PC-3 (cell line): ENCODE measurements at regions not wholly inside any gene's neighbourhood (a gene's known extent, or its start where the extent isn't known, plus 50 kb on each side); places are given as distances from the start of the nearest gene placed in this dataset.

Experiments
- ATAC-seq: fragments of 200-7000 bp; cut with Tn5 transposase; 2 replicates; pipeline ENCODE4 v1.9.1; 2020; ENCODE audit warnings: mild to moderate bottlenecking, moderate library complexity
- BruUV-seq: library from RNA; stranded (reverse); fragments of 400-500 nt; replicated peaks from 2 replicates; lab custom pipeline; 2021; lab: Mats Ljungman, UMichigan
- CTCF ChIA-PET: fragments of 300-600 bp; sonication (Branson Sonifier 250); formaldehyde crosslinking; loops from one replicate; lab custom pipeline; 2022; ENCODE audit warnings: antibody characterized with exemption; lab: Charles Lee
- POLR2A ChIA-PET: fragments of 300-600 bp; sonication (Branson Sonifier 250); formaldehyde crosslinking; loops from one replicate; lab custom pipeline; 2022; ENCODE audit warnings: antibody characterized with exemption; ENCODE audit not compliant: unreplicated experiment; lab: Charles Lee
- DNase-seq: peaks from one replicate; pipeline ENCODE4 v3.0.0-alpha.2; 2015
- H2AFZ ChIP-seq: fragments of 300-600 bp; sonication (generic); 2 replicates; pipeline ENCODE4 v1.6.0; 2016; ENCODE audit warnings: antibody characterized with exemption, low read length
- H3F3A ChIP-seq: fragments of 300-600 bp; sonication (generic); one replicate; pipeline ENCODE4 v1.6.0; 2017; ENCODE audit warnings: antibody characterized with exemption, low read length, control low read depth, mild to moderate bottlenecking; ENCODE audit not compliant: unreplicated experiment
- H3K27ac ChIP-seq: fragments of 300-600 bp; sonication (generic); 2 replicates; pipeline ENCODE4 v1.5.1; 2016; ENCODE audit warnings: mild to moderate bottlenecking, low read length
- H3K27me3 ChIP-seq: fragments of 300-600 bp; sonication (generic); 2 replicates; pipeline ENCODE4 v1.6.1; 2016; ENCODE audit warnings: low read length, mixed read lengths
- H3K36me3 ChIP-seq: fragments of 300-600 bp; sonication (generic); 2 replicates; pipeline ENCODE4 v1.6.1; 2016; ENCODE audit warnings: low read depth, mixed run types, low read length, mixed read lengths
- H3K4me1 ChIP-seq: fragments of 300-600 bp; sonication (generic); 2 replicates; pipeline ENCODE4 v1.5.1; 2016; ENCODE audit warnings: low read length; ENCODE audit not compliant: insufficient read depth
- H3K4me2 ChIP-seq: fragments of 300-600 bp; sonication (generic); 2 replicates; pipeline ENCODE4 v1.6.0; 2016; ENCODE audit warnings: low read length
- H3K4me3 ChIP-seq: fragments of 300-600 bp; sonication (generic); 2 replicates; pipeline ENCODE4 v1.5.1; 2016; ENCODE audit warnings: mild to moderate bottlenecking, low read length, mixed read lengths
- H3K79me2 ChIP-seq: fragments of 300-600 bp; sonication (generic); 2 replicates; pipeline ENCODE4 v1.6.1; 2017; ENCODE audit warnings: low read length, mixed read lengths
- H3K9ac ChIP-seq: fragments of 300-600 bp; sonication (generic); 2 replicates; pipeline ENCODE4 v1.6.0; 2016; ENCODE audit warnings: mild to moderate bottlenecking, low read length
- H3K9me2 ChIP-seq: fragments of 300-600 bp; sonication (generic); replicated peaks from 2 replicates; pipeline ENCODE4 v1.6.1; 2016; ENCODE audit warnings: mixed run types, low read length, mixed read lengths
- H3K9me3 ChIP-seq: fragments of 300-600 bp; sonication (generic); 2 replicates; pipeline ENCODE4 v1.6.1; 2016; ENCODE audit warnings: low read length, mixed read lengths
- H4K20me1 ChIP-seq: fragments of 300-600 bp; sonication (generic); 2 replicates; pipeline ENCODE4 v1.6.1; 2016; ENCODE audit warnings: low read length, mixed read lengths
- CTCF ChIP-seq: fragments of 300-600 bp; sonication (generic); conservative IDR thresholded peaks from 2 replicates; pipeline ENCODE4 v1.5.1; 2017; ENCODE audit warnings: antibody characterized with exemption, low read depth, mild to moderate bottlenecking, low read length
- EZH2 ChIP-seq: fragments of 300-600 bp; sonication (generic); IDR thresholded peaks from one replicate; pipeline ENCODE4 v1.6.1; 2017; ENCODE audit warnings: antibody characterized with exemption, mild to moderate bottlenecking, low read length; ENCODE audit not compliant: unreplicated experiment
- EZH2phosphoT487 ChIP-seq: fragments of 300-600 bp; sonication (generic); IDR thresholded peaks from 2 replicates; pipeline ENCODE4 v1.6.1; 2018; ENCODE audit warnings: mild to moderate bottlenecking, antibody characterized with exemption, low read length, borderline replicate concordance
- intact Hi-C: fragments of 100-400 bp; cut with micrococcal nuclease; formaldehyde crosslinking; loops from 2 replicates; pipeline ENCODE4 v1.9.0; 2023

DNA sequence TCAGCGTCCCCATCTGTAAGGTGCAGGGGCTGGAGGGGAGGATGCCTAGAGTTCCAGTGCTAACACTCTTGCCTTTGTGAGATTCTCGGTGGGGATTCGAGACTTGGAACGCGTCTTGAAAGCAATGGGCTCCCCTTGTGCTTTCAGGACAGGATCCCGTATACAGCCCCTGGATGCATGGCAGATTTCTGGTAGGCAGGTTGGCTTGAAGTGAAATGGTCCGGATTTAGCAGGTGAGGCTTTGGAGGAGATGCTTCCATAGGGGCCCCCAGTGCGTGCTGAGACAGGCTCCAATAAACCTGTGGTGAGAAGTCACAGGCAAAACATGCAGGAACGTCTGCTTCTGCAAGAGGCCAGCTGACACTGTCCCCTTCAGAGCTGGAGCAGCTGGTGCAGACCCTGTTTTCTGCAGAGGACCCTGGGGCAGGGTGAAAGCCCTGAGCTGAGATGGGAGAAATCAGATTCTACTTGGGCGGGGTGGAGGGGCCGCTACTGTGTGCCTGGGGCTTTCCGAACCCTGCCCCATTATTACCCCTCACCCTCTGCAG is 270.4 kb downstream of the PTPRU start:
- intact Hi-C loops = no loop called here
- no peaks in the 10 kb centered on the region for H3K9me3 ChIP-seq
- no peak overlapping the region for H3K9ac ChIP-seq
- TF ChIP-seq EZH2phosphoT487 (no peak), EZH2 (no peak), CTCF (no peak)
- H4K20me1 ChIP-seq = no peaks in the 10 kb centered on the region
- CTCF ChIA-PET = no interaction called here
- 0 out of 2 replicates have a peak, but pooled peaks cover 7% of the 10 kb centered on the region for H3K27me3 ChIP-seq
- H3K4me2 ChIP-seq = no peak overlapping the region
- ATAC-seq = no peak
- H3K4me3 ChIP-seq = no peak overlapping the region
- no peak overlapping the region for H2AFZ ChIP-seq
- no peaks in the 10 kb centered on the region for H3K36me3 ChIP-seq
- H3K4me1 ChIP-seq = no peaks in the 10 kb centered on the region
- no peaks in the 10 kb centered on the region for H3K79me2 ChIP-seq
- no peaks in the 10 kb centered on the region for H3K9me2 ChIP-seq
- no peaks in the 10 kb centered on the region for H3F3A ChIP-seq
- no peak for DNase-seq
- POLR2A ChIA-PET = no interaction called here
- no peak overlapping the region for H3K27ac ChIP-seq
- BruUV-seq = no TSS peak

DNA sequence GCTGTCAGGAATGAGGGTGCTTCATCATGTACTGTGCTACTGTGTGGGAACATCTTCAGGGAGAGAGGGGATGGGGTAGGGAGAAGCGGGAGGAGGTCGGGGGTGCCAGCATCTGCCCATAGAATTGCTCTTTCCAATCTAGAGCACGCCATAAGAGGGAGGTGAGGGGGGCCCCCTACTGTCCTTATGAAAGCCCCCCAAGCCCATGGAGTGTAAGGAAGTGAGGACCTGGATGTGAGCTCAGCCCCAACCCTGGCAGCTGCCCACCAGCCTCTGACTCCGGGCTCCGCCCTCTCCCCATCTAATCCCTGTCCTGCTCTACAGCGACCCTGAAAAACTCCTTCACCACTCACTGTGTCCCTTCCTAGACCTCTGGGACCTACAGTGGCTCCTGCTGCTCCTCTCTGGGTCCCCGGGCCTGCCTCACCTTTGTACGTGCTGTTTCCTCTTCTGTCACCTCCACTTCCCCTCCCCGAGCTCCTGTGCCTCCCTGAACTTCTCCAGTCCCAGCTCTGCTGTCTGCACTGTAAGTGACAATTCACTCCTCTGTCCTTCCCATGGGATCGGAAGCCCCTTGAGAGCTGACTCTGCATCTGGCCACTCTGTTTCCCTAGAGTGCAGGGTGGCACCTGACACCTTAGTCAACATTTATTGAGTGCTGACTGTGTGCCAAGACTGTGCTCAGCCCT is 269.4 kb downstream of the PTPRU start:
- no peak for TF ChIP-seq EZH2
- no peak for TF ChIP-seq CTCF
- TF ChIP-seq EZH2phosphoT487 = no peak
- POLR2A ChIA-PET = no interaction called here
- Histone ChIP-seq H3K9me3 (no peaks in the 10 kb centered on the region), H3K4me1 (no peaks in the 10 kb centered on the region), H3K9ac (no peak overlapping the region), H2AFZ (no peak overlapping the region), H3K79me2 (no peaks in the 10 kb centered on the region), H3K4me3 (no peak overlapping the region), H3K9me2 (no peaks in the 10 kb centered on the region), H3K27me3 (0 out of 2 replicates have a peak, but pooled peaks cover 7% of the 10 kb centered on the region), H3F3A (no peaks in the 10 kb centered on the region), H3K36me3 (no peaks in the 10 kb centered on the region), H3K27ac (no peak overlapping the region), H3K4me2 (no peak overlapping the region), H4K20me1 (no peaks in the 10 kb centered on the region)
- CTCF ChIA-PET = no interaction called here
- no TSS peak for BruUV-seq
- intact Hi-C loops = no loop called here
- DNase-seq = no peak
- no peak for ATAC-seq
